CD4-positive, alpha-beta T cell treated with Interleukin-12 subunit alpha and Interleukin-12 subunit beta, for 1 hour (primary cell): ENCODE measurements at regions not wholly inside any gene's neighbourhood (a gene's known extent, or its start where the extent isn't known, plus 50 kb on each side); places are given as distances from the start of the nearest gene placed in this dataset.

Source experiments
- DNase-seq: peaks from one replicate; pipeline ENCODE4 v3.0.0-alpha.2; 2020

DNA sequence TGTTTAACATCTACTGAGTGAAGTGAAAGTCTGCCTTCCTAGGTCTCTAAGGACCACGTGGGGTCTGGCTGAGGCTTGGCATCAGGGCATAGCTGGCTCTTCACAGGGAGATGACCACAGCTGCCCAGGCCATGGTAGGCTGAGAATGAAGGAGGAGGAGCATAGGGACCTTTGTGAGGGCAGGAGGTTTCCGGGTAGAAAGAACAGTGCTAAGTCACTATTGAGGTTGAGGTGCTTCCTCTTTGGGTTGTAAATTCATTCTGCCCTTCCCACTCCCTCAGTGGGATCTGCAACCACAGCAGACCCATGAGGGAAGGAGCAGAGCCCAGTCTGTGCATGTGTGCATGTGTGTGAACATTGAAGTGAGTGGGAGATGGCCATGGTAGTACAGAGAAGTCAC is 909.6 kb downstream of the VRK1 start:
- no peak for DNase-seq

DNA sequence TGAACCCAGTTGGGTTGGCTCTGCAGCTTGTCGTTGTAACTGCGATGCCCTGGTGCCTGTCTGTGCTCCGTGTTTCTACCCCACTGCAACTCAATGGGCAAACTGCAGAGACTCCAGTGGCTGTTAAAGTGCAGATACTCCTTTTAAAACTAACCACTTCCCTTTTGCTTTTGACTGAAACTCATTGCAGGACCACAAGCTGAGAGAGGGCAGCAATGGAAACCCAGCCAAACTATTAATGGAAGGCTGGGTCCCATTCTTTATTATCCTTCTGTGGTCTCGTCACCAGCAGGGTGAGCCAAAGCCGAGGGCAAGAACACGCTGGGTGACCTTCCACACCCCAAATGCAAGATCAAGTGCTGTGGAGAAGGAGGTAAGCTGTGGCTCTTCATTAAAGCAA is 910.4 kb downstream of the VRK1 start:
- peak; percentile 45 for DNase-seq

DNA sequence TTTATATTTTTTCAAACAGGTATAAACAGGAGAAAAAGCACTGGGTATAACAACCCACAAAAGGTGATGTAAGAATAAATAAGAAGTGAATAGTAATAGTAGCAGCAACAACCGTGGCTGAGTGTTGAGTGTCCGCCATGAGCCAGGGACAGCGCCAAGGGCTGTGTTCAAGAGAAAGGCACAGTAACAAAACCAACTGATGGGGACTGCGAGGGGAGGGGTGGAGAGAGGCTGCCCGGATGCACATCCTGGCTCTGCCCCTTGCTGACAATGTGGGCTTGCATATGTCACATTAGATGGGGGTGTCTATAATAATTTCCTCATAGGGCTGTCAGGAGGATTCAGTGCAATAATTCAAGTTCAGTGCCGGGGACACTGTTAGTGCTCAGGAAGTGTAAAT is 912.4 kb downstream of the VRK1 start:
- peak; percentile 58 for DNase-seq

DNA sequence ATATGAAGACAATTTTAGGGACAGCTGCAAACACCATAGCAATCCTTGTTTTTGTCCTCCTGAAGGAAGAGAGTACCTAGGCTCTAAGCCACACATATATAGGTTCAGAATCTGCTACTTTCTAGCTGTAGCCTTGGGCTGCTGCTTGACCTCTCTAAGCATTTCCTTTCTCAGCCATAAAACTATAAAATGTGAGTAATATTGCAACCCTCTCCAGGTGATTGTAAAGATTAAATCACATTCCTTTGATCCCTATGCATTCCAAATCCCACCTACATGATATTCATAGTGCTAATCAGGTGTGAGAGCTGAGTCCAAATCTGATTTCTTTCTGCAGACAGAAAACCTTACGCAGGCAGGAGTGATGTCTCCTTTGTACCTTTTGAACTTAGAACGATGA is 913.5 kb downstream of the VRK1 start:
- DNase-seq, result no peak

DNA sequence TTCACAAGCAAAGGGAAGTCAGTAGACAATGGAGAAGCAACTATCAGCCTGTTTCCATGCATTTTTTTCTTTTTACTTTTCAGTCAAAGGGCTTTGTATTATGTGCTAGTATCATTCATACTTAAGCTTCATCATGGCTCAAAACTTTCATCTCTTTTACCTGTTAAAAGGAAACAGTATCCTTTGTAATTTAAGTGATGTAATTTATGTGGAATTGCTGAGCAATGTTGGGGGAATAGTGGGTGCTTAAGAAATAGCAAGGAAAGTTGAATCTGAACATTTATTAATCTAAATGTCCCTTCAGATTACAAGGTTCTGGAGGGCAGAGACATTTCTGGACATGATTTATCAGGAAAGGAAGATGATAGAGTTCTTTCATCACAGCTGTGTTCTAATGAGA is 915.3 kb downstream of the VRK1 start:
- no peak for DNase-seq

DNA sequence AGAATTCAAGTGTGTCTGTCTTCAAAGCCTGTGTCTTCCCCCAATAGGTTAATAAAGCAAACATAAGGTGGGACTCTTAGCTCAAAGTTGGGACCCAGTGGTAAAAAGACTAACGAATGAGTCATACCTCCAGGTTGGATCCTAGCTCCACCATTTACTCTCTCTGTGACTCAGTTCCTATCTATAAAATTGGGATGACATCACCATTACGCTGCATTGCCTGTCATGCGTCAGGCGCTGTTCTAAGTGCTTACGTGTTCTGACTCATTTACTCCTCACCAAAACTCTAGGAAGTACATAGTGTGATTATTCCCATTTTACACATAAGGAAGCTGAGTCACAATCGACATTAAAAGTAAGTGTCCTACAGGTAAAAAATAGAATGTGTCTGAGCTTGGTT is 915.8 kb downstream of the VRK1 start:
- DNase-seq, result no peak

DNA sequence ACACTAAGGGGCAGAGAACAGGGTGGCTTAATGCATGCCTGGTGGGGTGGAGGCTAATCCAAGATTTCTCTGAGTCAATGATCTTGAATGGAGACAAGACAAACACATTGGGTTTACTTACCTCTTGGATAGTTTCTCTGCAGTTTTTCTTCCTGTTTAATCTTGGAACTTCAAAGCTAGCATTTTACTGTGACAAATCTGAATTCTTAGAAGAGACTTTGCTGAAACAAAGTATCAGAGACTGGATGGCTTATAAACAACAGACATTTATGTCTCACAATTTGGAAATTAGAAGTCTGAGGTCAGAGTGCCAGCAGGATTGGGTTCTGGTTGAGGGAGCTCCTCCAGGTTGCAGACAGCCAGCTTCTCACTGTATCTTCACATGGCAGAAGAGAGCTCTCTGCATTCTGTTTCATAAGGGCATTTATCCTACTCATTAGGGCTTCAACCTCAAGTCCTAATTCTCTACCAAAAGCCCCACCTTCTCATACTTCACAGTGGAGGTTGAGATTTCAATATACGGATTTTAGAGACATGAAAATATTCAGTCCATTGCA is 921.8 kb downstream of the VRK1 start:
- DNase-seq, result no peak

DNA sequence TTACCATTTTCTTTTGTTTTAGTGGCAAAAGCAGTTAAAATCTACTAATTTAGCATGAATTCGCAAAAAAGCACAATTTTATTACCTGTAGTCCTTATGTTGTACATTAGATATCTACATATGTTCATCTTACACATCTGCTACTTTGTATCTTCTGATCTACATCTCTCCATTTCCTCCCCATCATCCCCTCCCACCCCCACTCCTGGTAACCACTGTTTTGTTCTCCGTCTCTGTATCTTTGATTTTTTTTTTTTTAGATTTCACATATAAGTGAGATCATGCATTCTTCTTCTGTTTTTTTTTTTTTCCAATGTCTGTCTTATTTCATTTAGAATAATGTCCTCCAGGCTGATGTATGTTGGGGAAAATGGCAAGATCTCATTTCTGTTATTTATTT is 922.7 kb downstream of the VRK1 start:
- DNase-seq, result peak; percentile 70

DNA sequence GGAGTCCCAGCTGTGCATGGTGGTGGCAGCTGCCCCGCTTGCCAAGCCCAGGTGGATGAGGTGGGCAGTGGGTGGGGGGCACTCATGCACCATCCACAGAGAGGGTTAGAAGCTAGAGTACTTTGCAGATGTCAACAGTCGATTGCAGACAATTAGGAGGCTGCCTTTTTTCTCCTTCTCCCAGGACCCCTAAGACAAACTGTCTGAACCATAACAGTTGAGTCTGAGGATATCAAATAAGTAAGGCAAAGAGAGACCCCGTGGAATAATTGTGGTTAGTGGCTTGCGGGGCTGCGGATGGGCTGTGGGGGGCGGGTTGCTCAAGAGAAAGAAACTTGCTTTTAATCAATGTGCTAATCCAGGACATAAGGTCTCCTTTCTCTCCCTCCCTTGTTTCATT is 926.2 kb downstream of the VRK1 start:
- no peak for DNase-seq

DNA sequence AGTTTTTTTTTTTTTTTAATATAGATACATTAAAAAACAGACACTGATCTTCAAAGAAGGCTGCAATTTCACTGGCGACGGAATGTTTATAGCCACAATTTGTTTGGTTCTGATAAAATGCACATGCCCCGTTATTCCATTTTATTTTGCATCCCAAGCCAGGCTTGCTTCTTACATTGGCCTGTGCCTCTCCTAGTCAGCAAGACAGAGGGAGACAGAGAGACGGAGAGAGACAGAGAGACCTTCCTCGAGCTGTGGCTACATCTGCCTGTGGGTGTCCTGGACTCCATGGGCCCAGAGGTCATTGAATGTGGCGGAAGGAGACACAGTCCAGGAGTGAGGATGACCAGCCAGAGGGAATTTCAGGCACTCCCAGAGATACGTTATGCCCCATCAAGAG is 926.6 kb downstream of the VRK1 start:
- DNase-seq, result no peak

DNA sequence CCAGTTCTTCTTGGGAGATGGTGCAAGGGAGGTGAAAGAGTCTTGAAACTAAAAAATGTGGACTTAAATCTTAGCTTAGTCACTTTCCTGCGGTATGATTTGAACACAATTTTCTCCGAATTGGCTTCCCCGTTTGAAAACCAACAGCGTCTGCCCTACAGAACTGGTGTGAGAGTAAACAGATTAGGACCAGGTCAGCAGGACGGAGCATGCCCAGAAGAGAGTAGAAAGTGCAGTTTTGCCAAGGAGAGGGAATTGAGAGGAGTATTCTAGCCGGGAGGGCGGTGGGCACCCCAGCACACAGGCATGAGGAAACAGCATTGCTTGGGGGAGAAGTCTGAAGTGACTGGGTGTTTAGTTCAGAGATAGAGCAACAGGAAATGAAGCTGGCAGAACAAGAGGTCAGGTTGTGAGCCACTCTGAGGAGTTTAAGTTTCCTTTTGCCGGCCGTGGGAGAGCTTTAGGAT is 927.1 kb downstream of the VRK1 start:
- DNase-seq, result peak; percentile 48

DNA sequence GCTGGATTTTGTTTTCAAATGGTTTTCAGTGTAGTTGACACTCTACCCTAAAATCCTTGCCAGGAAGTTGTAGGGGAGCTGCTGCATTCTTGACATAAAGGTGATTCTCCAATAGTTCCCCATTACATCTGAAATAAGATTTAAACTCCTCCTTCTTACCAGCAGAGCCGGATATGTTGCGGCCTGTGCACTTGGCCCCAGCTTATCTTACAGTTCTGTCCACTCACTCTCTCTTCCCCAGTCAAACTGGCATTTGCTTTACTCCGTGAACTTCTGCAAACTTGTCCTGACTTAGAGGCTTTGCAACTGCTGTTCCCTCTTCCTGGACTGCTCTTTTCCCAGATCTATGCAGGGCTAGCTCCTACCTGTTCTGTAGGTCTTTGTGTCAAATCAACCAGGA is 929.5 kb downstream of the VRK1 start:
- DNase-seq, result no peak

DNA sequence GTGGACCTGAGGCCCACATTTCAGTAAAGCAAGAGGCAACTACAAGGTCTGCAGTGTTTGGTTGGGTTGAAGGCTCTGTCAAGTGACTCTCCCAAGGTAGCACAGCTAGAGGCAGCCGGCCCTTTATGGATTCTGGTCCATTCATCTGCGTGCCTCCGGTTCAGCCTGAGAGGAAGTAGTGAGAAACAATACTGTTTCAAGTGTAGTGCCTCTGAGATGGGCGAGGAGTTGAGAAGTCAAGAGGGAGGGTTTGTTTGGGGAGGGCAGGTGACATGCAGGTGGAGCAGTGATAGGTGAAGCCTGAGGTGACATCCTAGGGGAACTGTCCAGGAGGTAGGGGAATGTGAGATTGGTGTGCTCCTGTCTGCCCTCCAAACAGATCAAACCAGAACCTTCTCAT is 933.5 kb downstream of the VRK1 start:
- no peak for DNase-seq

DNA sequence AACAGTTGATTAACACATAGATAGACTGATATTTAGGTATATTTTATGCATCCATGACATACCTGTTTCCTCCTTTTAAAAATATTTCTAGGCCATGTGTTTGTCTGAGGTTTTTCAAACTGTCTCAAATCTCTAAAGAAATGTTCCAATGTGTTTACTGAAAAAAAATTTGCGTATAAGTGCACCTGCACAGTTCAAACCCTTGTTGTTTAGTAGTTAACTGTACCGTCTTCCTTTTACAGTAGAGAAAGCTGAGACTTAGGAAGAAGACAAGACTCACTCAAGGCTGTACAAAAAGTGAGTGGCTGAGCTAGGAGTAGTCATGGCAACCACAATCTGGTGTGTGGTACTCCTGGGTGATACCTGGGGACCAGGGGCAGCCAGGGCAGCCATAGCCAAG is 934.6 kb downstream of the VRK1 start:
- no peak for DNase-seq

DNA sequence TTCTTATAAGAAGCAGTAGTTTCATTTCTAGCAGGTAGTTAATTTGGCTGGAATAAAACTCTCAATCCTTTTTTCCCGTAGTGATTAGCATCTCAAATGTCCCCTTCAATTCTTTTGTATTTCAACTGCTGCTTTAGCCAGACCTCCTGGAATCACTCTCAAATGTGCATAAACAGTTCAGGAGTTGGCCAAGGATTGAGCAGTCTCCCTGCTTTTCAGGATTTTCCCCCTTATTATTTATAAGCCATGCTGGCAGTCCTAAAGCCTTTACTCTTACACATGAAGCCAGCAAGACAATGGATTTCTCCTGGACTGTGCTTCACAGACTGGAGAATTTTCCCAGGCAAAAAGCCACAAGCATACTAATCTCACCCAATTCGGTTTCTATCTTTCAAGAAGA is 950.1 kb downstream of the VRK1 start:
- DNase-seq, result no peak

DNA sequence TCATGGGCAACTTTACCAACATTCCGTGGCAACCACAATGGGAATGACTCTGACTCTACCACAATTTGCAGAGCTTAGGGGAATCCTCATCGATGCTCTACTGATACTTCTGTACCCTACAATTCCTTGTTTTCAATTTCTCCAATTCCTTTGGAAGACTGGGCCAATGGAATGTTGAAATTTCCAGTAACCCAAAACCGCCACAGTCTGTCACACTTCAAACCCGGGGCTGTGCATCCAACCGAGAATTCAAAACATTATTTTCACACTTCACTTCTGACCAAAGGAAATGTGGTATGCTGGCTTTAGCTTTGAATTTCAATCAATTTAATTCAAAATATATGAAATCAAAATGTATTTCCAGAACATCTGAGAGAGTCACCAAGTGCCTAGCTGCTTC is 951.4 kb downstream of the VRK1 start:
- no peak for DNase-seq

DNA sequence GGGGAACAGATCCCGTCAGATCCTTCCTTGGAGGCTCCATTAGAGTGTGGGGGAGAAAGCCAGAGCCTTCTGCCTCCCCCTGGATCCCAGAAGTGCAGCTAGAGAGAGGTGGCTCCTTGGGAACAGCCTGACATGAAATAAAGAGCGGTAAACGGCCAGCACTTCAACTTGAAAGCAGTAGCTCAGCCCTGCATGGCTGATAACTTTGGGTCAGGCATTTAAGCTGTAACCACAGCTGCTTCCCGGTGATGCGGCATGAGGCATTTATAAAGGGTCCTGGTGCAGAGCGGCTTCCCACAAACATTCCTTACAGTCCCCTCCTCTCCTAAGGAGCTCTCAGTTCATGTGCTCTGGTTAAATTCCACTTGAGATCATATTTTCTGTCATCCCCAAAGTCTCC is 960.3 kb downstream of the VRK1 start:
- DNase-seq, result no peak

DNA sequence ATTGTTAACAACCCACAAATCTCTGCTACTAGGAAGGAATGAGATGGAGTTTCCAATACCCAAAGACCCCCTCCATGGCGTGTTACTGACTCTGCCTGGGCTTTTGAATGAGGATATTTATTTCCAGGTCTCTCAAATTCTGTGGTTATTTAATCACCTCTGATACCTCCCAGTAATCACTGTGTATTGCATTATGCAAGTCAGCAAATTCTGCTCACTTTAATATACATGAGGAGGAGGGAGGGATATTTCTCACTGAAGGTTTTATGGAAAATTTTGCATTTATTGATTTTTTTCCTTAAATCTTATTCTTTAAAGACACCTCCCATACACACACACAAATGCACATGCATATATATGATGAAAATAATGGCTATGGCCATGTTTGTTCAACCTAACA is 962.9 kb downstream of the VRK1 start:
- DNase-seq, result no peak

DNA sequence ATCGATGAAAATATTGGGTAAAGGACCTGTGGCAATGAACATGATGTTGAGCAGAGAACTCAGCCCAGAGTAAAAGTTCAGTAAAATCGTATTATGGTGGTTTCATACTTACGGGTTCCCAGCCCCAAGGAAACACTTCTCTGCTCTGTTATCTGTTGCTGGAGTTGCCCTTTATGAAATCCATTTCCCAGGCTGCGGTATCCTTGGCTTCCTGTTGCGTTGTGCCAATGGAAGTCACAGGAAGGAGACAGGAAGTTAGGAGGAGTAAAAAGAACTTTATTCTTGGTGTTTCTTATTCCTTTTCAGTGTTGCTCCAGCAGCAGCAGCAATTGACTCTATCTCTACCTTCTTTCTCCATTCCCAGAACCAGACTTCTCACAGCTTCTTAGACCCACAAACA is 965.2 kb downstream of the VRK1 start:
- no peak for DNase-seq

DNA sequence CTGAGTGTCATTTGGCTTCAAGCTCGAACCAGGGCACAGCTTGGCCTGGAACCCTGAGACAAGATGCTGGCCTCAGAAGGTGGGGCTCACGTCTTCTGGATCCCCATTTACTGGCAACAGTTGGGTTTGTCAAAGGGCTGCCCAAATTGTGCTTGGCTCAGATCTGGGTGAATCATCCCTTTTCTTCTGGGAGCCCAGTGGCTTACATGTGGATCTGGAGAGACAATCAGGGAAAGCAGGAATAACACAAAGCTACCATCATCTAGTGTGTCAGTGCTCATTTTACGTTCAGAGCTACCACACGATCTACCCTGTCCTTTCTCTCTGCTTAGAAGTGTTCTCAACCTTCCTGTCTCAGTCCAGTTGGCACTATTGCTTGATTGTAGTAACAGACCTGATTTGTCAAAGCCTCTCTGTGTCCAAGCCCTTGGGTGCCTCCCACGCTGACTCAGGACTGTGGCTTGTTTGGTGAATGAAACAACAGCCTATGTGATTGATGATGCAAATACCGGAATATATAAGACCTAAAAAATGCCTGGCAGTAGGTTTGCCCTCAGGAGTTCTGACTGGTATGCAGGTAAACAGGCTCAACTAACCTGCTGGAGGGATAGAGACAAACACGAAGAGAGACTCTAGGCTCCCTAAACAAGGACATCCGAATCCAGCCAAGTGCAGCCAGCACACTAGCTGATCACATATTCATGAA is 974.3 kb downstream of the VRK1 start:
- DNase-seq, result no peak

DNA sequence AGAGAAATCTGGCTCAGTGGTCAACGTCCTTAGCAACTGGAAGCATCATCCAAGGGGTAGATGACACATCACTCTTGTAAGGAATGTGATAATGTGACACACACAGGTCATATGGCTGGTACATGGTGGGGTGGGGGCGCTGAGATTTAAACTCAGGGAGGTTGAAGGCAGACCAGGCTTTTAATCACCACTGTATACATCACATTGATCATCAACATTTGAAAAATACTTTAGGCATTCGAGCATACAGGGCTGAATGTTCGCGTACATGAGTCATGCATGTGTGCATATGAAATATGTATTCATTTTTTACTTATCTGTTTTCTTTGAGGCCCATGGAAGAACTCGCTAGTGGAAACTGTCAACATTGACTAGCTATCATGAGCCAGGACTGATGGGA is 976.4 kb downstream of the VRK1 start:
- DNase-seq, result no peak

DNA sequence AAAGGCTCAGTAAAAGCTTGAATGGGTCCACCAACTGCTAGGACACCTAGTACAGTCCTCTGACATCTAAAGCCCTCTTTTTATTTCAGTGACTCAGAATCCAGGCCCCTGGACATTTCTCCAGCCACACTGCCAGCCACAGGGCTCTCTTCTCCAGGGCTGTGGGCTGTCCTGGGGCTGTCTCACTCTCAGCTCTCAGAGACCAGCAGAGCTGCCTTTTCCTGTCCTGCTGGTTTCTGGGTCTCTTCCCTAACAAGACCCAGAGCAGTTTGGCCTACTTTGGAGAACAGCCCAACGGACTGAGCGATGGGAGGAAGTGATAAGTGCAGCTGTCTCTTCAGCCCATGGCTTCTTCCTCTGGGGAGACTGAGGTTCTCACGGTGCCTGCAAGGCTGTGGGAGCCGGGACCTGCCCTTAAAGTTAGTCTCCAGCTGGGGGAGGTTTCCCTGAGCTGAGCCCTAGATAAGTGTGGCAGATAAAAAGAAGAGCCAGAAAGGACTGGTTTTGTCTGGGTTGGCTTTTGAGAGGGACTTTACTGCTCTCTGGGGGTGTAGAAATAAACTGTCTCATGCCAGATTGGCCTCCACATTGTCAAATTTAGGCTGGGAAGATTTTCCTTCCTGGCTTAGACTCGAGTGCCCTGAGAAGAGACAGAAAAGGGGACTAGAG is 979.8 kb downstream of the VRK1 start:
- DNase-seq, result peak; percentile 14

DNA sequence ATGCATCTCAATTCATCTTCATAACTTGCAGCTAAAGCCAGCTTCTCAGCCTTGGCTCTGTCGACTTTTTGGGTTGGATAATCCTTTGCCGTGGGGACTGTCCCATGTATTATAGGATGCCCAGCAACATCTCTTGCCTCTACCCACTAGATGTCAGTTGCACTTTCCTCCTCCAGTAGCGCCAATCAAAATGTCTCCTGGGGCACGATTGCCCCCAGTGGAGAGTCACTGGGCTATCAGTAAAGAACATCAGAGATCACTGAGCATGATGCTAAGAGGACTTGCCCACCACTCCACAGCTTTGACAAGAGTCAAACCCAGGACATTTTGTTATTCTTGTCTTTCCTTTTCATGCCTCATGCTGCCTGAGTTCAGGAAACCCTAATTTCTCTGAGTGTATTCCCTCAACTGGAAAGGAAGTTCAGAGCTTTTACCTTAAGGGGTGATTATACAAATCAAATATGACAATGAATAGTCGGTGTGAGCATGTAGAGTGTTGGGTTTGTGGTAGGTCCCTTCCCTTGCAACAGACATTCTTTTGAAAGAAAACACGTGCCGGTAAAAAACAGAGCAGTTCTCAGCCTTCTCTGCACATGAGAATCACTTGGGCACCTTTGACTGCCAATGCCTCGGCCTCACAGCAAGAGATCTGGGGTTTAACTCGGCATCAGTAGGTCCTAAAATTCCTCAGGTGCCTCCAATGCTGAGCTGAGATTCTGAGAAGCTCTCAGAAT is 980.6 kb downstream of the VRK1 start:
- DNase-seq, result no peak

DNA sequence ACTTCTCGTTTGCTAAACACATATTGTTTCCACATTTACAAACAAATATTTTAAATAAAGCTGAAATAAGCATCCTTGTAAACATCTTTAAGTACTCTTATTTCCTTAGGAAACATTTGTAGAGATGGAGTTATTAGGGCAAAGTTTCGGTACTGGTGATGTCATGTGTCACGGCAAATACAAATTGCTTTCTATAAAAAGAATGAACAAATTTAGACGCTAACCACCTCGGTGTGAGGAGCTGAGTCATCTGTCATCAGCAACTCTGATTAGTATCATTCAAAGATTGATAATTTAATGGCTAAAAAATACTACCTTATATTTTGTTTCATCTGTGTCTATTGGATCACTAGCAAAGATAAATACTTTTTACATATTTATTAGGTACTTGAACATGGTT is 982.0 kb downstream of the VRK1 start:
- no peak for DNase-seq
